ENCODE measurements at regions not wholly inside any gene's neighbourhood (a gene's known extent, or its start where the extent isn't known, plus 50 kb on each side); places are given as distances from the start of the nearest gene placed in this dataset.

- Mint-ChIP-seq H3K4me1 (no peaks in the 10 kb centered on the region), H3K9me3 (no peaks in the 10 kb centered on the region), H3K36me3 (ENCODE audit: low read depth) (no peaks in the 10 kb centered on the region), H3K4me3 (no peak overlapping the region), H3K27me3 (no peaks in the 10 kb centered on the region), H3K27ac (no peak overlapping the region)
- ATAC-seq (replicated peaks), result no peak
Observed at GRCh38 chrX:79440336-79440735, 73.2 kb upstream of the ITM2A start.
